ENCODE measurements at regions not wholly inside any gene's neighbourhood (a gene's known extent, or its start where the extent isn't known, plus 50 kb on each side); places are given as distances from the start of the nearest gene placed in this dataset.

DNA sequence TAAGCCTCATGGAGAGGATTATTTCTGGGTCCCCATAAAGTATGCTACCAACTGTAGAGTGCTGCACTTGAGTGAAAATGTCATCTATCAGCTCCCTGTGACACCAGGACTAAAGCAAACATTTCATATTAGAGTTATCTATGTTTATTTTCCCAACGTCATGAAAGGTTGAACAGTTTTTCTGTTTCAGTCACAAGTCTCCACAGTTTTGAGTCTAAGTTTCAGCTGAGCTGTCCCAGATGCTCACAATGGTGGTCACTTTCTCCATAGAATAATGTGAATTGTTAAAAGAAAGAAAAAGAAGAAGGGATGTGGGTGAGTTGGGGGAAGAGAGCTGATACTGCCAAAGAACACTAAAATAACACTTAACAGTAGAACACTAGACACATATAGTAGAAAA, 126.3 kb upstream of the C9orf72 start:
- intact Hi-C loops (cut with DNase I), result no loop called here
- H3K27me3 ChIP-seq, result no peaks in the 10 kb centered on the region
- TF ChIP-seq POLR2AphosphoS5 (IDR thresholded peaks at IDR 0.05) (no peak), POLR2A (IDR thresholded peaks at IDR 0.05) (no peak), CTCF (IDR thresholded peaks at IDR 0.05) (no peak), EP300 (IDR thresholded peaks at IDR 0.05) (no peak)

DNA sequence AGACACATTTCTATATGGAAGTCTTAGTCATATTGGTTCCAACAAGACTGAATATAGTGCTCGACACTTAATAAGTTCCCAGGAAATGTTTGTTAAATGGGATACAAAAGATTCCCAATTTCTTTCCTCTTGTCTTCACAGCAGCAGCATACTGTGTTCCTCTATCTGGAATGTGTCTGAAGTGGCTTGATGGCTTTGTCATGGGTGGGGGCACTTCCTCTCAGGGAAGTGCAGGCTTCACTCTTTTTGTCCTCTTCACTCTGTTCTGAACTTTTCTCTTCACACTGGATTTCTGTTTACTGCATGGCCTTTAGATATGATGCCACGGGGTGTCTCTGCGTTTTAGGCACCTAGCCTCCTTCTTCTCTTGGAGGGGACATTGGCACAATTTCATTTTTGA, 127.7 kb upstream of the C9orf72 start:
- intact Hi-C loops (cut with DNase I), result no loop called here
- Histone ChIP-seq H3K27ac (peak overlapping the region in 2 of 4 donors; percentile 32 to 55), H3K36me3 (no peaks in the 10 kb centered on the region), H3K9me3 (no peaks in the 10 kb centered on the region), H3K4me3 (no peak overlapping the region), H3K27me3 (no peaks in the 10 kb centered on the region), H3K4me1 (peaks cover 0 to 12% (median 0%) of the 10 kb centered on the region in 4 donors)
- TF ChIP-seq POLR2AphosphoS5 (IDR thresholded peaks at IDR 0.05), result peak in 1 of 4 donors; percentile 24
- TF ChIP-seq POLR2A (IDR thresholded peaks at IDR 0.05), result no peak
- DNase-seq, result no peak
- WGBS, 2 donors, result 77 to 84% methylated on average over 3 of the region's 3 CpGs

More for the DNA sequence above, 126.3 kb upstream of the C9orf72 start:
- H3K36me3 ChIP-seq, result no peaks in the 10 kb centered on the region
- 12 to 48% methylated on average over 1 of the region's 1 CpG for WGBS, 2 donors
- no peaks in the 10 kb centered on the region for H3K9me3 ChIP-seq
- DNase-seq, result no peak
- peaks cover 0 to 12% (median 0%) of the 10 kb centered on the region in 4 donors for H3K4me1 ChIP-seq
- H3K4me3 ChIP-seq, result no peak overlapping the region
- no peak overlapping the region for H3K27ac ChIP-seq

- Histone ChIP-seq H3K27ac (peak overlapping the region in 2 of 4 donors; percentile 32 to 55), H3K9me3 (no peaks in the 10 kb centered on the region), H3K4me1 (peaks cover 0 to 12% (median 0%) of the 10 kb centered on the region in 4 donors), H3K27me3 (no peaks in the 10 kb centered on the region), H3K4me3 (no peak overlapping the region), H3K36me3 (no peaks in the 10 kb centered on the region)
- 57 to 77% methylated on average over 7 of the region's 7 CpGs for WGBS, 2 donors
- TF ChIP-seq POLR2AphosphoS5 (IDR thresholded peaks at IDR 0.05) (peak in 3 of 4 donors; percentile 39 to 68 (median 55)), CTCF (IDR thresholded peaks at IDR 0.05) (no peak), EP300 (IDR thresholded peaks at IDR 0.05) (peak in 1 of 4 donors; percentile 22)
- intact Hi-C loops (cut with DNase I), result no loop called here
- no peak for DNase-seq
Observed at GRCh38 chr9:27701587-27701986, 128.3 kb upstream of the C9orf72 start.

GRCh38 chr9:27703216-27703980, 130.1 kb upstream of the C9orf72 start:
- no peaks in the 10 kb centered on the region for H3K36me3 ChIP-seq
- intact Hi-C loops (cut with DNase I), result no loop called here
- peaks cover 0 to 12% (median 0%) of the 10 kb centered on the region in 4 donors for H3K4me1 ChIP-seq
- no peaks in the 10 kb centered on the region for H3K9me3 ChIP-seq
- TF ChIP-seq POLR2A (IDR thresholded peaks at IDR 0.05), result no peak
- no peak for TF ChIP-seq EP300 (IDR thresholded peaks at IDR 0.05)
- no peak for TF ChIP-seq CTCF (IDR thresholded peaks at IDR 0.05)
- no peak for TF ChIP-seq POLR2AphosphoS5 (IDR thresholded peaks at IDR 0.05)
- H3K4me3 ChIP-seq, result no peak overlapping the region
- H3K27me3 ChIP-seq, result no peaks in the 10 kb centered on the region
- WGBS, 2 donors, result 62 to 63% methylated on average over 2 of the region's 2 CpGs
- DNase-seq, result no peak
- H3K27ac ChIP-seq, result no peak overlapping the region

DNA sequence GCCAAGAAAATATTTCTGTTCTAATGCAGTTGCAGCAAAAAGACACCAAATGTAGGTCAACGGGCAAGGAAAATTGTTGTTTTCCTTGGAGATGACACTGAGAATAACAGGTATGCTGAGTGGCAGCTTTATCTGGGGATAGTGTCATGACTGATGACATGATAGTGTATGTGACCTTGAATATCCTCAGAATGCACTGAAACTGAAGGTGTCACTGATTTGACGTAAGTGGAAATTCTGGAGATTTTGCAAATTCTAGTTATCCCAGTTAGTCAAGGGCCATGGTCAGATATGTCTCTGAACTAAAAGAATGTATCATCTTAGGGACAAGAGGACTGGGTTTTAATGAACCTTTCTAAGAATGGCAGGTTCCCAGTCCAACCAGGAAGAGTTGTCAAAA, 138.0 kb upstream of the C9orf72 start:
- no peaks in the 10 kb centered on the region for H3K4me1 ChIP-seq
- TF ChIP-seq EP300 (IDR thresholded peaks at IDR 0.05) (no peak), CTCF (IDR thresholded peaks at IDR 0.05) (no peak), POLR2AphosphoS5 (IDR thresholded peaks at IDR 0.05) (no peak), POLR2A (IDR thresholded peaks at IDR 0.05) (no peak)
- H3K27me3 ChIP-seq, result no peaks in the 10 kb centered on the region
- 96 to 97% methylated on average over 2 of the region's 2 CpGs for WGBS, 2 donors
- H3K36me3 ChIP-seq, result no peaks in the 10 kb centered on the region
- intact Hi-C loops (cut with DNase I), result no loop called here
- no peak overlapping the region for H3K27ac ChIP-seq
- H3K4me3 ChIP-seq, result no peak overlapping the region
- H3K9me3 ChIP-seq, result peaks cover 0 to 3% (median 0%) of the 10 kb centered on the region in 4 donors
- no peak for DNase-seq

Data from sigmoid colon (tissue), 6 donors.